Stomach (tissue), 4 donors: ENCODE measurements at regions not wholly inside any gene's neighbourhood (a gene's known extent, or its start where the extent isn't known, plus 50 kb on each side); places are given as distances from the start of the nearest gene placed in this dataset.

Experiments used
- CTCF ChIP-seq, 7 experiments: fragments of 450-650 bp in 4 of 7; fragments of 200-600 bp in 3 of 7; sonication (generic) in 3 of 7; IDR thresholded peaks; one replicate each; pipeline ENCODE4 v1.5.1; 2016 to 2019; ENCODE audit warnings: antibody characterized with exemption in 7 of 7, control low read depth in 2 of 7, mild to moderate bottlenecking in 1 of 7
- POLR2AphosphoS5 ChIP-seq, 3 donors: sonication (generic); formaldehyde crosslinking; IDR thresholded peaks; one replicate each; pipeline ENCODE4 v1.6.1; 2016; ENCODE audit warnings: antibody characterized with exemption in 3 of 3

GRCh38 chr6:166826264-166826663 is 130.1 kb downstream of the RNASET2 start:
- TF ChIP-seq POLR2AphosphoS5 (IDR thresholded peaks at IDR 0.05): no peak
- no peak for TF ChIP-seq CTCF (IDR thresholded peaks at IDR 0.05)
